ENCODE measurements at regions not wholly inside any gene's neighbourhood (a gene's known extent, or its start where the extent isn't known, plus 50 kb on each side); places are given as distances from the start of the nearest gene placed in this dataset.

- TF ChIP-seq CTCF (IDR thresholded peaks at IDR 0.05) (no peak), POLR2A (IDR thresholded peaks at IDR 0.05) (no peak), EP300 (IDR thresholded peaks at IDR 0.05) (no peak), POLR2AphosphoS5 (IDR thresholded peaks at IDR 0.05) (no peak)
Measured at GRCh38 chr5:162816816-162817215, 620.6 kb upstream of the CCNG1 start.
